ENCODE measurements at regions not wholly inside any gene's neighbourhood (a gene's known extent, or its start where the extent isn't known, plus 50 kb on each side); places are given as distances from the start of the nearest gene placed in this dataset.

DNA sequence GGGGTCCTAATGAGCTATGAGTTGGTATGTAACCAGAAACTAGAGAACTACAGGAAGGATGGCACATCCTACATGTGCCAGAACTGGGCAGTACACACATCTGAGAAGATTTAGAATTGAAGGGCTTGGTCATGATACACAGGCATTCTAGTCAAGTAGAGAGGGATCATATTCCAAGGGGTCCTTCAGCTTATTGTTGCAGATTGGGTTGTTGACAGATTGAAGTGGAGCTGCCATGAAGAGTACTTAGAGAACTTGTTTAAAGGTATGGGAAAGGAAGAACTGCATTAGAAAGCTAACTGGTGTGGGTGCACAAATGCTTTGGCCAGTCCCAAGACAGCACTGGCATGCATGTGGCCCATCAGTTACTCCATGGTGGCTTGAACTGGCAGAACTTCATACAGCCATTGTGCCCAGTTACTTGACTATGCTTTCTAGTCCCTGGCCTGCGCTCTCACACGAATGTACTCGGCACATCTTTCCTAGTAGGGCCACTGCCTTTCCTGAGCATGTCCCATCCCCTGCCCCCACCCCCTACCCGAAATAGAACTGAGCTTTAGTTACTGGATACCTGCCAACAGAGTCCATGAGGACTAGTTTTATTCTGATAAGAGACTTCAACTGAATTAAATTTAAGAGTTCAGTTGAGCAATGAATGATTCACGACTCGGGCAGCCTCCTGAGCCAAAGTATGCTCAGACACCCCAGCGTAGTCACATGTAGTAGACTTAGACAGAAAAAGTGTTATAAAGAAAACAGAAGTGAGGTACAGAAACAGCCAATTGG is 64.0 kb downstream of the CCNG2 start:
- no peaks in the 10 kb centered on the region for H3K27me3 ChIP-seq (ENCODE audit: insufficient read depth, low read length, poor library complexity, severe bottlenecking)
- no peak overlapping the region for H3K4me3 ChIP-seq (ENCODE audit: low read length, poor library complexity, severe bottlenecking)
- H3K9me3 ChIP-seq (ENCODE audit: insufficient read depth, low read depth, low read length) = no peaks in the 10 kb centered on the region
- no peak overlapping the region for H3K9ac ChIP-seq (ENCODE audit: low read depth, low read length, poor library complexity, severe bottlenecking)
- H3K79me2 ChIP-seq (ENCODE audit: insufficient read depth, low read length) = no peaks in the 10 kb centered on the region
- TF ChIP-seq CTCF (conservative IDR thresholded peaks at IDR 0.05; ENCODE audit: low read length) (no peak), EZH2phosphoT487 (IDR thresholded peaks at IDR 0.05; ENCODE audit: borderline replicate concordance) (no peak)
- no peak overlapping the region for H3K4me2 ChIP-seq (ENCODE audit: low read depth, low read length, poor library complexity, severe bottlenecking)
- no peaks in the 10 kb centered on the region for H3K4me1 ChIP-seq (ENCODE audit: insufficient read depth, low read length, poor library complexity, severe bottlenecking)
- no peaks in the 10 kb centered on the region for H4K20me1 ChIP-seq (ENCODE audit: insufficient read depth, low read length, poor library complexity, severe bottlenecking)
- H3K36me3 ChIP-seq (ENCODE audit: insufficient read depth, low read length) = no peaks in the 10 kb centered on the region
- no peaks in the 10 kb centered on the region for H3F3A ChIP-seq (ENCODE audit: low read depth)
- no peaks in the 10 kb centered on the region for H3K9me2 ChIP-seq (replicated peaks; ENCODE audit: low read depth, low read length)
- H2AFZ ChIP-seq (ENCODE audit: low read length) = no peak overlapping the region

GRCh38 chr4:77225022-77225421 is 68.0 kb downstream of the CCNG2 start:
- H3K4me1 ChIP-seq (ENCODE audit: insufficient read depth, low read length, poor library complexity, severe bottlenecking) = no peaks in the 10 kb centered on the region
- no peaks in the 10 kb centered on the region for H3K27me3 ChIP-seq (ENCODE audit: insufficient read depth, low read length, poor library complexity, severe bottlenecking)
- H4K20me1 ChIP-seq (ENCODE audit: insufficient read depth, low read length, poor library complexity, severe bottlenecking) = no peaks in the 10 kb centered on the region
- H3K9ac ChIP-seq (ENCODE audit: low read depth, low read length, poor library complexity, severe bottlenecking) = no peak overlapping the region
- H2AFZ ChIP-seq (ENCODE audit: low read length) = no peak overlapping the region
- no peaks in the 10 kb centered on the region for H3F3A ChIP-seq (ENCODE audit: low read depth)
- H3K36me3 ChIP-seq (ENCODE audit: insufficient read depth, low read length) = no peaks in the 10 kb centered on the region
- TF ChIP-seq CTCF (conservative IDR thresholded peaks at IDR 0.05; ENCODE audit: low read length) (no peak), EZH2phosphoT487 (IDR thresholded peaks at IDR 0.05; ENCODE audit: borderline replicate concordance) (no peak)
- peaks cover 9% of the 10 kb centered on the region; the same call in 1 of the 2 replicates for H3K9me3 ChIP-seq (ENCODE audit: insufficient read depth, low read depth, low read length)
- no peaks in the 10 kb centered on the region for H3K9me2 ChIP-seq (replicated peaks; ENCODE audit: low read depth, low read length)
- no peak overlapping the region for H3K4me3 ChIP-seq (ENCODE audit: low read length, poor library complexity, severe bottlenecking)
- no peaks in the 10 kb centered on the region for H3K79me2 ChIP-seq (ENCODE audit: insufficient read depth, low read length)
- no peak overlapping the region for H3K4me2 ChIP-seq (ENCODE audit: low read depth, low read length, poor library complexity, severe bottlenecking)

DNA sequence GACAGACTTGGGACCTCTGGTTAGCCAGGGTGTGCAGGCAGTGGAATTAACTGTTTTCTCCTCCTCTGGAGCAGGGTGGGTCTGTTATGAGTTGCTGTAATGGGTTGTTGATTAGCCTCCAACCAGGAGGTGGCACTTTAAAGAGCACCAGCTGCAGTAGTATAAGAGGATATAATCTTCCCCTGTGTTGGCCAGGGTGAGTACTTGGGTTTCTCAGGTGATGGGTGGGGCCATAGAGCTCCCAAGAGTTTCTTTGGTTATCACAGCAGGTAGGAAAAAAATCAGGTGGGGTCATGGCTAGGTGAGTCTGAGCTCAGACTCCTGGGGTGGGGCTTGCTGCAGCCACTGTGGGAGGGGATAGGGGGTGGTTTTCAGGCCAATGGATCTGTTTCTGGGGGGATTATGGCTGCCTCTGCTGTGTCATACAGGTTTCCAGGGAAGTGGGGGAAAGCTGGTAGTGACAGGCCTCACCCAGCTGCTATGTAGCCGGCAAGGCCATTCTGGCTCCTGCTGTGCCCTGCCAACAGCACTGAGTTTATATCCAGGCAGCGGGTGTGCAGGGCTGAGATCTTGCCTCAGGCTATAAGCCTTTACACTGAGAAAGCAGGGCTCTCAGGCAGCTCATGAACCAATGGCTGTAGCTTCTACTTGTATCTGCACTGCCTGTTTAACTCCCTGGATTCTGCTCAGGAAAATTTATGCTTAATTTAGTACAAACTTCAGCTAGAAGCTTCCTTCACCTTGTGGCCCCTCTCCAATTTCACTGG is 70.1 kb downstream of the CCNG2 start:
- H4K20me1 ChIP-seq (ENCODE audit: insufficient read depth, low read length, poor library complexity, severe bottlenecking) = no peaks in the 10 kb centered on the region
- no peaks in the 10 kb centered on the region for H3F3A ChIP-seq (ENCODE audit: low read depth)
- no peaks in the 10 kb centered on the region for H3K79me2 ChIP-seq (ENCODE audit: insufficient read depth, low read length)
- no peaks in the 10 kb centered on the region for H3K4me1 ChIP-seq (ENCODE audit: insufficient read depth, low read length, poor library complexity, severe bottlenecking)
- no peak overlapping the region for H2AFZ ChIP-seq (ENCODE audit: low read length)
- H3K9ac ChIP-seq (ENCODE audit: low read depth, low read length, poor library complexity, severe bottlenecking) = no peak overlapping the region
- H3K9me3 ChIP-seq (ENCODE audit: insufficient read depth, low read depth, low read length) = peaks cover 9% of the 10 kb centered on the region; the same call in 1 of the 2 replicates
- no peak overlapping the region for H3K4me3 ChIP-seq (ENCODE audit: low read length, poor library complexity, severe bottlenecking)
- H3K4me2 ChIP-seq (ENCODE audit: low read depth, low read length, poor library complexity, severe bottlenecking) = no peak overlapping the region
- TF ChIP-seq CTCF (conservative IDR thresholded peaks at IDR 0.05; ENCODE audit: low read length) (no peak), EZH2phosphoT487 (IDR thresholded peaks at IDR 0.05; ENCODE audit: borderline replicate concordance) (no peak)
- no peaks in the 10 kb centered on the region for H3K9me2 ChIP-seq (replicated peaks; ENCODE audit: low read depth, low read length)
- no peaks in the 10 kb centered on the region for H3K36me3 ChIP-seq (ENCODE audit: insufficient read depth, low read length)
- H3K27me3 ChIP-seq (ENCODE audit: insufficient read depth, low read length, poor library complexity, severe bottlenecking) = no peaks in the 10 kb centered on the region

Measured in Loucy (cell line).